LNCaP clone FGC (cell line): ENCODE measurements at regions not wholly inside any gene's neighbourhood (a gene's known extent, or its start where the extent isn't known, plus 50 kb on each side); places are given as distances from the start of the nearest gene placed in this dataset.

Source experiments
- DNase-seq: peaks from one replicate; pipeline ENCODE4 v3.0.0-alpha.2; 2011; ENCODE audit warnings: low read depth
- H3K4me3 ChIP-seq: 2 replicates; pipeline ENCODE4 v1.5.1; 2011; ENCODE audit warnings: mild to moderate bottlenecking, low read depth, low read length, control low read depth
- CTCF ChIP-seq: IDR thresholded peaks from 2 replicates; pipeline ENCODE4 v1.5.1; 2012; ENCODE audit warnings: mild to moderate bottlenecking; ENCODE audit not compliant: control insufficient read depth, insufficient read depth; ENCODE audit errors: extremely low read depth

DNA sequence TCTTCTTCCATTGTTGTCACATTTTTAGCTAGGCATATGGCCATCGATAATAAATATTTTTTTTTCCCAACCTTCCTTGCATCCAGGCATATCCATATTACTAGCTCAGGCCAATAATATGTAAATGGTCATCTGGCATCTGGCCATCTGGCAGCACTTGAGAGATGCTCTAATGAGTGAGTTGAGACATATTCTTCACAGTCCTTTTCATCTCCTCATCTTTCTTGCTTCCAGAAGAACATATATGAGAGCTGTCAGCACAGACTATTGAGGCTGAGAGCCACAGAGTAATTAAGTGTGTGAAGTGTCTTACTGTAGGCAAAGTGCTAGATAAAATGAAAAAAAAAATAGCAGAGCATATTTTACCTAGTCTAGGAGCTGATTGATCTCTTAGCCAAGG, 628.4 kb upstream of the TMPRSS15 start:
- H3K4me3 ChIP-seq: no peak overlapping the region
- no peak for TF ChIP-seq CTCF
- DNase-seq: no peak

GRCh38 chr21:19034041-19034440, 630.5 kb upstream of the TMPRSS15 start:
- no peak for TF ChIP-seq CTCF
- no peak for DNase-seq
- H3K4me3 ChIP-seq: no peak overlapping the region

- TF ChIP-seq CTCF: no peak
- H3K4me3 ChIP-seq: no peak overlapping the region
- no peak for DNase-seq
These were observed 631.0 kb upstream of the TMPRSS15 start for GRCh38 chr21:19034560-19034959.

- no peak overlapping the region for H3K4me3 ChIP-seq
- no peak for TF ChIP-seq CTCF
- DNase-seq: no peak
These were observed 642.3 kb upstream of the TMPRSS15 start for GRCh38 chr21:19045876-19046275.

GRCh38 chr21:19048098-19048672, 644.6 kb upstream of the TMPRSS15 start:
- no peak for DNase-seq
- TF ChIP-seq CTCF: no peak
- H3K4me3 ChIP-seq: no peak overlapping the region

DNA sequence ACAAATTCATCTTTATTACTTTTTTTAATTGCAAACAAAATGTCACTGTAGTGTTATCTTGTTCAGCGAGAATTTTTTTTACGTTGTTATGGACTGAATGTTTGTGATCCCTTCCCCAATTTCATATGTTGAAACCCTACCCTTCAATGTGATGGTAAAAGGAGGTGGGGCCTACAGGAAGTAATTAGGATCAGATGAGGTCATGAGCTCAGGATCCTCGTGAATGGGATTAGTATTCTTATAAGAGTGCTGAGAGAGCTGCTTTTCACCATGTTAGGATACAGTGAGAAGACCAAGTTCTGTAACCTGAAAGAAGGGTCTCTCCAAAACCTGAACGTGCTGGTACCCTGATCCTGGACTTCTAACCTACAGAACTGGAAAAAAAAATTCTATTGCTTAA, 646.0 kb upstream of the TMPRSS15 start:
- no peak for DNase-seq
- H3K4me3 ChIP-seq: no peak overlapping the region
- no peak for TF ChIP-seq CTCF

DNA sequence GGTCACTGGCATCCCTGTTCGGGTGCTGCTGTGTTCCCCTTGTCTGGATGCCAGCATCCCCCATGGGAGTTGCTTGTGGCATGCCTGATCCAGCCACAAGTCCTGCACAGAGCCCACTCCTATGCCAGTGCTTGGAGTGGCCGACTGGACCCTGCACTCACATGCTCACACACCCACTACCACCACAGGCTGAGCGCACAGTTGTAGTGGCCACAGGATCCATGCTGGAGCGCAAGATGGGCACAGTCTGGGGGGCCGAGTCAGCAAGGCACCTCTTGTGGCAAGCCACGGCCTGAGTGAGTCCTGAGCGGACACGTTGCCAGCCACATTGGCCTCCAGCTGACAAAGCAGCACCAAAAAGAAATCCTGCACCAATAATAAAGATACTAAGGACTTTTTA, 661.6 kb upstream of the TMPRSS15 start:
- no peak overlapping the region for H3K4me3 ChIP-seq
- DNase-seq: no peak
- TF ChIP-seq CTCF: no peak
